Fibroblast of lung (primary cell): ENCODE measurements at regions not wholly inside any gene's neighbourhood (a gene's known extent, or its start where the extent isn't known, plus 50 kb on each side); places are given as distances from the start of the nearest gene placed in this dataset.

ENCODE experiments used
- EZH2 ChIP-seq: IDR thresholded peaks from 2 replicates; pipeline ENCODE4 v1.5.1; 2012; ENCODE audit warnings: low read length, control low read depth, mild to moderate bottlenecking; ENCODE audit errors: missing control alignments
- TF ChIP-seq, protein P1 (sequence below), 2 donors: IDR thresholded peaks in 1 of 2; conservative IDR thresholded peaks in 1 of 2; 1 replicate in 1 of 2; 2 replicates in 1 of 2; pipeline ENCODE4 v1.5.1; 2011 to 2012; ENCODE audit warnings: low read length in 2 of 2, control low read depth in 1 of 2, inconsistent platforms in 1 of 2, low read depth in 1 of 2, mild to moderate bottlenecking in 1 of 2

DNA sequence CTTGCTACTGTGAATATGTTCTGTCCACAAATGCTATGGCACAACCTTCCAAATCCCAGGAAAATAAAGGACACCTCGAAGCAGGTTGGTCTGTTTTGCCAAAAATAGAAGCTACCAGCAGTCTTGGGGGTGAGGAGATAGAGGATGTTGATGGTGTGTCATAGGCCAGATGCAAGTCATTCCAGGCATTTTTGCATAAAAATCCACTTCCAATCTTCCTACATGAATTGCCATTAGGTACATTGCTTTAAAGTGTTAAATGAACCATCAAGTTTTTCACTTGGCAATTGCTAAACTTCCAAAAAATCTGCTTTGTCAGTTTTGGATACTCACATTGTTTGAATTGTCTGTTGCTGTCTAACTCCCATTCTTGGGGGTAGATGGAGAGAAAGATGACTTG lies 295.4 kb downstream of the MYCN start:
- TF ChIP-seq EZH2, result no peak
- TF ChIP-seq, protein P1, sequence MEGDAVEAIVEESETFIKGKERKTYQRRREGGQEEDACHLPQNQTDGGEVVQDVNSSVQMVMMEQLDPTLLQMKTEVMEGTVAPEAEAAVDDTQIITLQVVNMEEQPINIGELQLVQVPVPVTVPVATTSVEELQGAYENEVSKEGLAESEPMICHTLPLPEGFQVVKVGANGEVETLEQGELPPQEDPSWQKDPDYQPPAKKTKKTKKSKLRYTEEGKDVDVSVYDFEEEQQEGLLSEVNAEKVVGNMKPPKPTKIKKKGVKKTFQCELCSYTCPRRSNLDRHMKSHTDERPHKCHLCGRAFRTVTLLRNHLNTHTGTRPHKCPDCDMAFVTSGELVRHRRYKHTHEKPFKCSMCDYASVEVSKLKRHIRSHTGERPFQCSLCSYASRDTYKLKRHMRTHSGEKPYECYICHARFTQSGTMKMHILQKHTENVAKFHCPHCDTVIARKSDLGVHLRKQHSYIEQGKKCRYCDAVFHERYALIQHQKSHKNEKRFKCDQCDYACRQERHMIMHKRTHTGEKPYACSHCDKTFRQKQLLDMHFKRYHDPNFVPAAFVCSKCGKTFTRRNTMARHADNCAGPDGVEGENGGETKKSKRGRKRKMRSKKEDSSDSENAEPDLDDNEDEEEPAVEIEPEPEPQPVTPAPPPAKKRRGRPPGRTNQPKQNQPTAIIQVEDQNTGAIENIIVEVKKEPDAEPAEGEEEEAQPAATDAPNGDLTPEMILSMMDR (conservative IDR thresholded peaks at IDR 0.05 in 1 of 2, IDR thresholded peaks at IDR 0.05 in 1 of 2; ENCODE audit: low read depth in 1 of 2, low read length in 2 of 2), result no peak
